ENCODE measurements at regions not wholly inside any gene's neighbourhood (a gene's known extent, or its start where the extent isn't known, plus 50 kb on each side); places are given as distances from the start of the nearest gene placed in this dataset.
A peak's percentile ranks its signal among the peaks of the same experiment; 100 is the strongest.

- DNase-seq (ENCODE audit: low read depth): no peak
Observed at GRCh38 chr3:177598097-177598833, 401.0 kb upstream of the TBL1XR1 start.

- no peak for DNase-seq (ENCODE audit: low read depth)
Observed at GRCh38 chr3:177599326-177599725, 402.0 kb upstream of the TBL1XR1 start.

- no peak for DNase-seq (ENCODE audit: low read depth)
Observed at GRCh38 chr3:177599837-177600236, 402.6 kb upstream of the TBL1XR1 start.

GRCh38 chr3:177600411-177600810 lies 403.1 kb upstream of the TBL1XR1 start:
- no peak for DNase-seq (ENCODE audit: low read depth)

- DNase-seq (ENCODE audit: low read depth): no peak
Observed at GRCh38 chr3:177601152-177601551, 403.9 kb upstream of the TBL1XR1 start.

- no peak for DNase-seq (ENCODE audit: low read depth)
Observed at GRCh38 chr3:177602601-177603147, 405.4 kb upstream of the TBL1XR1 start.

GRCh38 chr3:177603148-177603603 lies 405.9 kb upstream of the TBL1XR1 start:
- DNase-seq (ENCODE audit: low read depth): peak; percentile 38

- no peak for DNase-seq (ENCODE audit: low read depth)
Observed at GRCh38 chr3:177604181-177604580, 406.9 kb upstream of the TBL1XR1 start.

- DNase-seq (ENCODE audit: low read depth): no peak
Observed at GRCh38 chr3:177606891-177607290, 409.6 kb upstream of the TBL1XR1 start.

- no peak for DNase-seq (ENCODE audit: low read depth)
Observed at GRCh38 chr3:177607589-177607988, 410.3 kb upstream of the TBL1XR1 start.

- DNase-seq (ENCODE audit: low read depth): no peak
Observed at GRCh38 chr3:177608443-177608842, 411.2 kb upstream of the TBL1XR1 start.

- no peak for DNase-seq (ENCODE audit: low read depth)
Observed at GRCh38 chr3:177609613-177610012, 412.3 kb upstream of the TBL1XR1 start.

GRCh38 chr3:177610262-177610661 lies 413.0 kb upstream of the TBL1XR1 start:
- no peak for DNase-seq (ENCODE audit: low read depth)

GRCh38 chr3:177610686-177611633 lies 413.7 kb upstream of the TBL1XR1 start:
- no peak for DNase-seq (ENCODE audit: low read depth)

GRCh38 chr3:177611752-177612334 lies 414.6 kb upstream of the TBL1XR1 start:
- no peak for DNase-seq (ENCODE audit: low read depth)

GRCh38 chr3:177613901-177614300 lies 416.6 kb upstream of the TBL1XR1 start:
- DNase-seq (ENCODE audit: low read depth): no peak

GRCh38 chr3:177615015-177615414 lies 417.7 kb upstream of the TBL1XR1 start:
- DNase-seq (ENCODE audit: low read depth): peak; percentile 96

GRCh38 chr3:177618873-177619733 lies 421.8 kb upstream of the TBL1XR1 start:
- DNase-seq (ENCODE audit: low read depth): peak; percentile 71

GRCh38 chr3:177620073-177620472 lies 422.8 kb upstream of the TBL1XR1 start:
- DNase-seq (ENCODE audit: low read depth): no peak

- DNase-seq (ENCODE audit: low read depth): no peak
Observed at GRCh38 chr3:177622520-177622919, 425.2 kb upstream of the TBL1XR1 start.

GRCh38 chr3:177622982-177623617 lies 425.8 kb upstream of the TBL1XR1 start:
- no peak for DNase-seq (ENCODE audit: low read depth)

All from RPMI7951 (cell line).